ENCODE measurements at regions not wholly inside any gene's neighbourhood (a gene's known extent, or its start where the extent isn't known, plus 50 kb on each side); places are given as distances from the start of the nearest gene placed in this dataset.

- no peak overlapping the region for H3K27ac Mint-ChIP-seq
- CTCF ChIA-PET = no interaction called here
- no peaks in the 10 kb centered on the region for H3K4me1 Mint-ChIP-seq
- no peaks in the 10 kb centered on the region for H3K36me3 Mint-ChIP-seq (ENCODE audit: low read depth)
- no peaks in the 10 kb centered on the region for H3K9me3 Mint-ChIP-seq
- H3K27me3 Mint-ChIP-seq = peaks cover 2% of the 10 kb centered on the region
- DNase-seq = no peak
- POLR2A ChIA-PET = no interaction called here
- H3K4me3 Mint-ChIP-seq = no peak overlapping the region
Observed at GRCh38 chr4:159010563-159011260, 92.2 kb upstream of the RAPGEF2 start.

DNA sequence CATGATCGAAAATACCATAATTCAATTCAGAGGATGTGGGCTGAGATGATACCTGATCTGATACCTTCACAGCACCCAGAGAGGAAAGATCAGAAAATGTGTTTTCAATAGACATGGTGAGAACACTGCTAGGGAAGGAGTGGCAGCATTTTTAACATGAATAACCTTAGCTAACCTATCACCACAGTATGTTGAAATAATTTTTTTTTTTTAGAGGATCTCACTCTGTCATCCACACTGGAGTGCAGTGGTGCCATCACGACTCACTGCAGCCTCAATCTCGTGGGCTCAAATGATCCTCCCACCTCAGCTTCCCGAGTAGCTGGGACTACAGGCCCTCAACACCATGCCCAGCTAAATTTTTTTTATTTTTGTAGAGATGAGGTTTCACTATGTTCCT, 90.5 kb upstream of the RAPGEF2 start:
- CTCF ChIA-PET = interaction anchor here (0.7 kb wide), 1 partner anchor 8 kb away, joined by 3 read pairs; no protein-coding TSS in a partner anchor
- Mint-ChIP-seq H3K27ac (no peak overlapping the region), H3K36me3 (ENCODE audit: low read depth) (no peaks in the 10 kb centered on the region), H3K9me3 (no peaks in the 10 kb centered on the region), H3K4me3 (no peak overlapping the region), H3K27me3 (peaks cover 2% of the 10 kb centered on the region), H3K4me1 (no peaks in the 10 kb centered on the region)
- POLR2A ChIA-PET = no interaction called here
- no peak for DNase-seq

DNA sequence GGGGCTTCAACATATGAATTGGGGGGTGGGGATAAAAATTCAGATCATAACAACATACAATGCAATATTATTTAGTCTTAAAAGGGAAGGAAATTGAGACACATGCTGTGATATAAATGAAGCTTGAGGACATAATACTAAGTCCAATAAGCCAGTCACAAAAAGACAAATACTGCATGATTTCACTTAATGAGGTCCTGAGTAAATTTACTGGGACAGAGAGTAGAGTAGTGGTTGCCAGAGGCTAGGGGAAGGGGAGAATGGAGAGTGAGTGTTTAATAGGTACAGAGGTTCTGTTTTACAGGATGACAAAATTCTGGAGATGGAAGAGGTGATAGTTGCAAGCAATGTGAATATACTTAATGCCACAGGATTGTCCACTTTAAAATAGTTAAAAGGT, 89.2 kb upstream of the RAPGEF2 start:
- no peaks in the 10 kb centered on the region for H3K9me3 Mint-ChIP-seq
- POLR2A ChIA-PET = no interaction called here
- H3K4me1 Mint-ChIP-seq = no peaks in the 10 kb centered on the region
- H3K27me3 Mint-ChIP-seq = peaks cover 2% of the 10 kb centered on the region
- CTCF ChIA-PET = no interaction called here
- DNase-seq = no peak
- H3K27ac Mint-ChIP-seq = no peak overlapping the region
- H3K4me3 Mint-ChIP-seq = no peak overlapping the region
- H3K36me3 Mint-ChIP-seq (ENCODE audit: low read depth) = no peaks in the 10 kb centered on the region

- no peaks in the 10 kb centered on the region for H3K9me3 Mint-ChIP-seq
- peaks cover 2% of the 10 kb centered on the region for H3K27me3 Mint-ChIP-seq
- no peak overlapping the region for H3K27ac Mint-ChIP-seq
- CTCF ChIA-PET = no interaction called here
- H3K36me3 Mint-ChIP-seq (ENCODE audit: low read depth) = no peaks in the 10 kb centered on the region
- no peaks in the 10 kb centered on the region for H3K4me1 Mint-ChIP-seq
- H3K4me3 Mint-ChIP-seq = no peak overlapping the region
- DNase-seq = no peak
- POLR2A ChIA-PET = no interaction called here
Observed at GRCh38 chr4:159014859-159015258, 88.0 kb upstream of the RAPGEF2 start.

DNA sequence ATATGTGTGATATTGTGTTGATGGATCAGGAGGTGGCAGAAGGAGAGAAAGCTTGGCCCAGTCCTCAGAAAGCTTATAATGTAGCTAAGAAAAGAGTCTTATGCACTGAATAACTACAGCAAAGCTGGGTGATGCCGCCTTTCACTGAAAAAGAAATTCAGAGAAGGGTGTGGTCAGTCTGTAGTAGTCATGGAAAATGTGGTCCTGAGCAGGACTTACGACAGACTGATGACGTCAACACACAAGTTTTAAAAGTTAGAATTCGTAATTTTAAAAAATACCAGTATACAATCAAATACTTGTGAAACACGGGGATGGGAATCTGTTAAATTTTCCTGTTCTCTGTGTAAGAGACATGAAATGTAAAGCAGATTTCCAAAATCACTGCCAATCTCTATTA, 87.0 kb upstream of the RAPGEF2 start:
- no peaks in the 10 kb centered on the region for H3K9me3 Mint-ChIP-seq
- H3K36me3 Mint-ChIP-seq (ENCODE audit: low read depth) = no peaks in the 10 kb centered on the region
- no peak overlapping the region for H3K4me3 Mint-ChIP-seq
- H3K27ac Mint-ChIP-seq = no peak overlapping the region
- ChIA-PET POLR2A (no interaction called here), CTCF (no interaction called here)
- H3K4me1 Mint-ChIP-seq = no peaks in the 10 kb centered on the region
- DNase-seq = no peak
- peaks cover 2% of the 10 kb centered on the region for H3K27me3 Mint-ChIP-seq

GRCh38 chr4:159016593-159017024, 86.3 kb upstream of the RAPGEF2 start:
- Mint-ChIP-seq H3K27ac (no peak overlapping the region), H3K27me3 (peaks cover 2% of the 10 kb centered on the region), H3K4me1 (no peaks in the 10 kb centered on the region), H3K4me3 (no peak overlapping the region), H3K9me3 (no peaks in the 10 kb centered on the region), H3K36me3 (ENCODE audit: low read depth) (no peaks in the 10 kb centered on the region)
- POLR2A ChIA-PET = no interaction called here
- no peak for DNase-seq
- CTCF ChIA-PET = no interaction called here

DNA sequence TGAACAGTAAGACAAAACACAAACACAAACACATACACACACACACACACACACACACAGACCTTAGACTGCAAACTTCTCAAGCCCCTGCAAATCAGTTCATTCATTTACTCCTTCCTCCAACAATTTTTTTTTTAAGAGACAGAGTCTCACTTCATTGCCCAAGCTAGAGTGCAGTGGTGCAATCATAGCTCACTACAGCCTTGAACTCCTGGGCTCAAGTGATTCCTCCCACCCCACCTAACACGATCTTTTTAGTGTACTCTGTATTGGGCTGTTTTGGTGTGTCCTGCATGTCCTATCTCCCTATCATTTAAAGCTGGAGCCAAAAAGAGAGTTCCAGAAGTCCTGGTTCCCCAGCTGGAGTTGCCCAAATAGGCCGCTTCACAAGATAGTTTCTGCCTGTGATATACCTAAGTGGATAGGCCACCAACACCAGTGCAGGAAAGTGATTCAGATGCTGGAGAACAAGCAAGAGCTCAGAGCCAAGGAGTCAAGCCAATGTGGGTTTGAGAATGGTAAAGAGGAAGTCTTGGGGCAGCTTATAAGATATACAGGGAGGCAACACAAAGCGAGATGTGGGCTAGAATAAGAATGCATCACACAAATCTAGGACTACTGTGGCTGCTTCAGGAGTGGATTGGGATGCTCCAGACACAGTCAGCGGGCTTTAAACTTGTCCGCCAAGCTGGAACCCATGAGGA, 85.4 kb upstream of the RAPGEF2 start:
- POLR2A ChIA-PET = no interaction called here
- no peaks in the 10 kb centered on the region for H3K4me1 Mint-ChIP-seq
- no peaks in the 10 kb centered on the region for H3K9me3 Mint-ChIP-seq
- no peak overlapping the region for H3K4me3 Mint-ChIP-seq
- H3K36me3 Mint-ChIP-seq (ENCODE audit: low read depth) = no peaks in the 10 kb centered on the region
- peaks cover 2% of the 10 kb centered on the region for H3K27me3 Mint-ChIP-seq
- CTCF ChIA-PET = interaction anchor here (0.6 to 1.0 kb wide), 2 partner anchors 87 to 127 kb away, joined by 3 to 4 read pairs; no protein-coding TSS in a partner anchor
- no peak for DNase-seq
- H3K27ac Mint-ChIP-seq = no peak overlapping the region

- Mint-ChIP-seq H3K4me3 (no peak overlapping the region), H3K4me1 (no peaks in the 10 kb centered on the region), H3K27me3 (peaks cover 2% of the 10 kb centered on the region), H3K9me3 (no peaks in the 10 kb centered on the region), H3K36me3 (ENCODE audit: low read depth) (no peaks in the 10 kb centered on the region), H3K27ac (no peak overlapping the region)
- POLR2A ChIA-PET = interaction anchor here (0.6 kb wide), 1 partner anchor 303 kb away, joined by 8 read pairs; no protein-coding TSS in a partner anchor
- CTCF ChIA-PET = interaction anchor here (0.6 to 1.0 kb wide), 2 partner anchors 87 to 128 kb away, joined by 3 to 4 read pairs; no protein-coding TSS in a partner anchor
- no peak for DNase-seq
Observed at GRCh38 chr4:159018062-159018629, 84.7 kb upstream of the RAPGEF2 start.

DNA sequence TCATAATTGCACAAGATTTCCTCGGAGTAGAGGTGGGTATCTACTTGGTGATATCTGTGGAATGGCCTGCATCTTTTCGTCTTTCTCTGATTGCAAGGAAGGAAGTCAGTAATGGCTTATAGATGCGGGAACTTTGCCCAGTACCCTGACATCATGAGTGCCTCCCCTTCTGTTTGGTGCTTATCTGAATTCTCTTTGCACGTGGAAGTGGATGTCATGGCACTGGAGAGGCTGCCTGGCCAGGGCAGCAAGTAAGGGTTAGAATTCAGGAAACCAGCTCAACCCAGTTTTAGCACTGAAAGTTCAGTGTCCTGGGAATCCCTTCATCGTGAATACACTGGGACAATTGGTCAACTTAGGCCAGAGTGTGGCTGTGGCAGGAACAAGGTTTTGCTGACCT, 83.5 kb upstream of the RAPGEF2 start:
- DNase-seq = no peak
- ChIA-PET POLR2A (no interaction called here), CTCF (interaction anchor here (0.8 kb wide), 1 partner anchor 18 kb away, joined by 4 read pairs; no protein-coding TSS in a partner anchor)
- Mint-ChIP-seq H3K27me3 (no peaks in the 10 kb centered on the region), H3K9me3 (no peaks in the 10 kb centered on the region), H3K4me1 (no peaks in the 10 kb centered on the region), H3K36me3 (ENCODE audit: low read depth) (no peaks in the 10 kb centered on the region), H3K27ac (no peak overlapping the region), H3K4me3 (no peak overlapping the region)

GRCh38 chr4:159021597-159022385, 81.1 kb upstream of the RAPGEF2 start:
- no peaks in the 10 kb centered on the region for H3K27me3 Mint-ChIP-seq
- CTCF ChIA-PET = no interaction called here
- POLR2A ChIA-PET = no interaction called here

GRCh38 chr4:159023741-159024140, 79.1 kb upstream of the RAPGEF2 start:
- Mint-ChIP-seq H3K36me3 (ENCODE audit: low read depth) (no peaks in the 10 kb centered on the region), H3K4me3 (no peak overlapping the region), H3K9me3 (no peaks in the 10 kb centered on the region), H3K27ac (no peak overlapping the region), H3K27me3 (no peaks in the 10 kb centered on the region), H3K4me1 (no peaks in the 10 kb centered on the region)
- no peak for DNase-seq
- ChIA-PET CTCF (no interaction called here), POLR2A (no interaction called here)

More at GRCh38 chr4:159021597-159022385, 81.1 kb upstream of the RAPGEF2 start:
- no peaks in the 10 kb centered on the region for H3K9me3 Mint-ChIP-seq
- no peak for DNase-seq
- H3K4me1 Mint-ChIP-seq = no peaks in the 10 kb centered on the region
- H3K36me3 Mint-ChIP-seq (ENCODE audit: low read depth) = no peaks in the 10 kb centered on the region
- H3K4me3 Mint-ChIP-seq = no peak overlapping the region
- H3K27ac Mint-ChIP-seq = no peak overlapping the region

DNA sequence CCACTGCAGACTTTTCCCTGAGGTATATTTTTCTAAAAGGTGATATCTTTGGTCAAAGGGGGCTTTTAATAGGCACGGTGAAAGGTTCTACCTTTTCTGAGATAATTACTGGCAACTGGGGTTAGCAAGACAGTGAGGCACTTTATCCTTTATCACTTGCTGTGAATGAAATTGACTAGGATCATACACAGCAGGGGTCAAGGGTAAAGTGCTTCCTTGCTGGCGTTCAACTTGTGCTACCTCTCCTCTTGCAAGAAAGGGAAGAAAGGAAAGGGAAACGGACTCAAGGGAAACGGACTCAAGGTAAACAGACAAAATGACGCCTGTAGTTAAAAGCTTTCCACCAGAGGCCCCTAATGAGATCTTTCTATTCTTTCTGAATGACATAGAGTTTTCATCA, 78.6 kb upstream of the RAPGEF2 start:
- no peak for DNase-seq
- H3K4me1 Mint-ChIP-seq = no peaks in the 10 kb centered on the region
- no peak overlapping the region for H3K4me3 Mint-ChIP-seq
- POLR2A ChIA-PET = no interaction called here
- H3K36me3 Mint-ChIP-seq (ENCODE audit: low read depth) = no peaks in the 10 kb centered on the region
- H3K27ac Mint-ChIP-seq = no peak overlapping the region
- H3K27me3 Mint-ChIP-seq = no peaks in the 10 kb centered on the region
- CTCF ChIA-PET = no interaction called here
- no peaks in the 10 kb centered on the region for H3K9me3 Mint-ChIP-seq

DNA sequence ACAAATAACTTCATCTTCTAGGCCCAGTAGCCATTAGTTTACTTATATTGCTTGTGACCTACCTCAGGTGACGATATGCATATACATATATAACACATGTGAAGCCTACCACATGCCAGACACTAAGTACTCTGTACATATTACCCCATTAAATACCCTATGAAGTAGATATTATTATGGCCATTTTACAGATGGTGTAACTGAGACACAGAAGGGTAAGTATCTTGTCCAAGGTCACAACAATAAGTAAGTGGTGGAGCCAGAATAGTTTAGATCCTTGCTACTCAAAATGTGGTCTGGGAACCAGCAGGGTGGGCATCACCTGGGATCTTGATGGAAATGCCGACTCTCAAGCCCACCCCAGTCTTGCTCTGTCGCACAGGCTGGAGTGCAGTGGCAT, 78.1 kb upstream of the RAPGEF2 start:
- no peak overlapping the region for H3K27ac Mint-ChIP-seq
- no peak overlapping the region for H3K4me3 Mint-ChIP-seq
- POLR2A ChIA-PET = no interaction called here
- CTCF ChIA-PET = no interaction called here
- H3K4me1 Mint-ChIP-seq = no peaks in the 10 kb centered on the region
- H3K27me3 Mint-ChIP-seq = no peaks in the 10 kb centered on the region
- no peaks in the 10 kb centered on the region for H3K9me3 Mint-ChIP-seq
- no peaks in the 10 kb centered on the region for H3K36me3 Mint-ChIP-seq (ENCODE audit: low read depth)
- no peak for DNase-seq

Data from activated CD4-positive, alpha-beta T cell treated with anti-CD3 and anti-CD28 coated beads, Interleukin-2, amount 10 ng/mL, durations not matched to agents 7 days and 5 days (primary cell).